ENCODE measurements at regions not wholly inside any gene's neighbourhood (a gene's known extent, or its start where the extent isn't known, plus 50 kb on each side); places are given as distances from the start of the nearest gene placed in this dataset.

- TF ChIP-seq ZBTB7A (IDR thresholded peaks at IDR 0.05; ENCODE audit: low read depth) (no peak), NFIC (IDR thresholded peaks at IDR 0.05) (no peak), MAX (IDR thresholded peaks at IDR 0.05) (no peak), EP300 (IDR thresholded peaks at IDR 0.05; ENCODE audit: borderline replicate concordance) (no peak), FOXM1 (IDR thresholded peaks at IDR 0.05; ENCODE audit: borderline replicate concordance, low read depth) (no peak), RAD21 (IDR thresholded peaks at IDR 0.05; ENCODE audit: low read depth) (no peak), USF1 (IDR thresholded peaks at IDR 0.05) (no peak), TCF12 (IDR thresholded peaks at IDR 0.05; ENCODE audit: low read depth) (no peak), CREB1 (IDR thresholded peaks at IDR 0.05; ENCODE audit: low read depth) (no peak), EGR1 (IDR thresholded peaks at IDR 0.05) (no peak), TAF1 (IDR thresholded peaks at IDR 0.05; ENCODE audit: low read depth) (no peak), REST (IDR thresholded peaks at IDR 0.05; ENCODE audit: low read depth) (no peak), YY1 (IDR thresholded peaks at IDR 0.05; ENCODE audit: low read depth) (no peak), CEBPB (IDR thresholded peaks at IDR 0.05) (no peak), TEAD4 (IDR thresholded peaks at IDR 0.05) (no peak)
Measured at GRCh38 chr10:88157981-88158465, 294.6 kb downstream of the PTEN start.

GRCh38 chr10:88158526-88159122 lies 295.2 kb downstream of the PTEN start:
- TF ChIP-seq NFIC (IDR thresholded peaks at IDR 0.05) (no peak), CREB1 (IDR thresholded peaks at IDR 0.05; ENCODE audit: low read depth) (no peak), MAX (IDR thresholded peaks at IDR 0.05) (no peak), TCF12 (IDR thresholded peaks at IDR 0.05; ENCODE audit: low read depth) (no peak), TAF1 (IDR thresholded peaks at IDR 0.05; ENCODE audit: low read depth) (no peak), EP300 (IDR thresholded peaks at IDR 0.05; ENCODE audit: borderline replicate concordance) (no peak), TEAD4 (IDR thresholded peaks at IDR 0.05) (no peak)

- TF ChIP-seq TAF1 (IDR thresholded peaks at IDR 0.05; ENCODE audit: low read depth) (no peak), CREB1 (IDR thresholded peaks at IDR 0.05; ENCODE audit: low read depth) (no peak), TEAD4 (IDR thresholded peaks at IDR 0.05) (no peak), CEBPB (IDR thresholded peaks at IDR 0.05) (no peak), MAX (IDR thresholded peaks at IDR 0.05) (no peak), YY1 (IDR thresholded peaks at IDR 0.05; ENCODE audit: low read depth) (no peak), EGR1 (IDR thresholded peaks at IDR 0.05) (no peak), REST (IDR thresholded peaks at IDR 0.05; ENCODE audit: low read depth) (no peak), USF1 (IDR thresholded peaks at IDR 0.05) (no peak), FOXM1 (IDR thresholded peaks at IDR 0.05; ENCODE audit: borderline replicate concordance, low read depth) (no peak), EP300 (IDR thresholded peaks at IDR 0.05; ENCODE audit: borderline replicate concordance) (no peak), TCF12 (IDR thresholded peaks at IDR 0.05; ENCODE audit: low read depth) (no peak), NFIC (IDR thresholded peaks at IDR 0.05) (no peak)
Measured at GRCh38 chr10:88159127-88159829, 295.9 kb downstream of the PTEN start.

GRCh38 chr10:88161070-88161469 lies 297.6 kb downstream of the PTEN start:
- no peak for TF ChIP-seq TEAD4 (IDR thresholded peaks at IDR 0.05)
- no peak for TF ChIP-seq EGR1 (IDR thresholded peaks at IDR 0.05)
- no peak for TF ChIP-seq REST (IDR thresholded peaks at IDR 0.05; ENCODE audit: low read depth)
- no peak for TF ChIP-seq TAF1 (IDR thresholded peaks at IDR 0.05; ENCODE audit: low read depth)
- no peak for TF ChIP-seq ZBTB7A (IDR thresholded peaks at IDR 0.05; ENCODE audit: low read depth)
- no peak for TF ChIP-seq MAX (IDR thresholded peaks at IDR 0.05)
- TF ChIP-seq CEBPB (IDR thresholded peaks at IDR 0.05) = no peak
- no peak for TF ChIP-seq USF1 (IDR thresholded peaks at IDR 0.05)
- no peak for TF ChIP-seq NFIC (IDR thresholded peaks at IDR 0.05)
- TF ChIP-seq YY1 (IDR thresholded peaks at IDR 0.05; ENCODE audit: low read depth) = no peak
- no peak for TF ChIP-seq TCF12 (IDR thresholded peaks at IDR 0.05; ENCODE audit: low read depth)

Data from Ishikawa (cell line).